HL-60 (cell line): ENCODE measurements at regions not wholly inside any gene's neighbourhood (a gene's known extent, or its start where the extent isn't known, plus 50 kb on each side); places are given as distances from the start of the nearest gene placed in this dataset.

ENCODE experiments used
- DNase-seq, 2 experiments: peaks; one replicate each; pipeline ENCODE4 v3.0.0-alpha.2; 2010 to 2020; ENCODE audit warnings: low read depth in 1 of 2, low spot score in 1 of 2
- H3K27ac ChIP-seq: fragments of 250-450 bp; sonication (Bioruptor Pico); replicated peaks from 2 replicates; pipeline ENCODE4 v1.5.1; 2020; ENCODE audit warnings: mild to moderate bottlenecking, moderate library complexity
- H3K27me3 ChIP-seq: fragments of 250-450 bp; sonication (Bioruptor Pico); 2 replicates; pipeline ENCODE4 v1.5.1; 2021; ENCODE audit warnings: mild to moderate bottlenecking, moderate library complexity; ENCODE audit not compliant: insufficient read depth, poor library complexity, severe bottlenecking
- H3K4me3 ChIP-seq: replicated peaks from 2 replicates; pipeline ENCODE4 v1.5.1; 2011; ENCODE audit warnings: mild to moderate bottlenecking, control low read depth, low read length; ENCODE audit not compliant: insufficient read depth
- GABPA ChIP-seq: IDR thresholded peaks from 2 replicates; pipeline ENCODE4 v1.6.1; 2012; ENCODE audit warnings: low read depth
- POLR2AphosphoS5 ChIP-seq: IDR thresholded peaks from 2 replicates; pipeline ENCODE4 v1.6.1; 2012; ENCODE audit warnings: low read depth
- REST ChIP-seq: IDR thresholded peaks from 2 replicates; pipeline ENCODE4 v1.6.1; 2012; ENCODE audit warnings: low read depth; ENCODE audit not compliant: insufficient replicate concordance
- SPI1 ChIP-seq: IDR thresholded peaks from 2 replicates; pipeline ENCODE4 v1.6.1; 2012; ENCODE audit warnings: low read depth, mild to moderate bottlenecking, borderline replicate concordance
- TF ChIP-seq, protein P1 (sequence below): IDR thresholded peaks from one replicate; pipeline ENCODE4 v1.5.1; 2011; ENCODE audit warnings: low read length, control low read depth, inconsistent platforms; ENCODE audit not compliant: insufficient read depth

DNA sequence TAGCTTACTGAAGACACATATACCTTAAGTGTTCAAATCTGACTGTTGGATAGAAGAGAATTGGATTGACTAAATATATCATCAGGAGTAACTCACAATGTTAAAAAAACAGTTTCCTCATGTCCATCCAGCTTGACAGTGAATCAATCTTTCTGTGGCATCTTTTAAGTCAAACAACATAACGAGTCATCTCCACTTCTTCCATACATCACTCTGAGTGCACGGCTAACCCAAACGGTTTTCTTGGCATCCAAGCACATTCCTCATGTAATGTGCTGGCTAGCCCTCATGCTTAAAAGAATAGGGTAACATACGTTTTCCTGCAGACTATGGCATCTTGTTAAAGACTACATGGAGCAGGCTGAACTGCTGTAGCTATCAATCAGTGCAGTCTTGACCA, 291.5 kb upstream of the TRPC7 start:
- TF ChIP-seq REST, result no peak
- TF ChIP-seq, protein P1, sequence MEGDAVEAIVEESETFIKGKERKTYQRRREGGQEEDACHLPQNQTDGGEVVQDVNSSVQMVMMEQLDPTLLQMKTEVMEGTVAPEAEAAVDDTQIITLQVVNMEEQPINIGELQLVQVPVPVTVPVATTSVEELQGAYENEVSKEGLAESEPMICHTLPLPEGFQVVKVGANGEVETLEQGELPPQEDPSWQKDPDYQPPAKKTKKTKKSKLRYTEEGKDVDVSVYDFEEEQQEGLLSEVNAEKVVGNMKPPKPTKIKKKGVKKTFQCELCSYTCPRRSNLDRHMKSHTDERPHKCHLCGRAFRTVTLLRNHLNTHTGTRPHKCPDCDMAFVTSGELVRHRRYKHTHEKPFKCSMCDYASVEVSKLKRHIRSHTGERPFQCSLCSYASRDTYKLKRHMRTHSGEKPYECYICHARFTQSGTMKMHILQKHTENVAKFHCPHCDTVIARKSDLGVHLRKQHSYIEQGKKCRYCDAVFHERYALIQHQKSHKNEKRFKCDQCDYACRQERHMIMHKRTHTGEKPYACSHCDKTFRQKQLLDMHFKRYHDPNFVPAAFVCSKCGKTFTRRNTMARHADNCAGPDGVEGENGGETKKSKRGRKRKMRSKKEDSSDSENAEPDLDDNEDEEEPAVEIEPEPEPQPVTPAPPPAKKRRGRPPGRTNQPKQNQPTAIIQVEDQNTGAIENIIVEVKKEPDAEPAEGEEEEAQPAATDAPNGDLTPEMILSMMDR, result no peak
- TF ChIP-seq SPI1, result no peak
- no peak for TF ChIP-seq GABPA
- TF ChIP-seq POLR2AphosphoS5, result no peak
- no peak overlapping the region for H3K4me3 ChIP-seq
- H3K27me3 ChIP-seq, result no peaks in the 10 kb centered on the region
- H3K27ac ChIP-seq, result no peak overlapping the region
- DNase-seq, result no peak

DNA sequence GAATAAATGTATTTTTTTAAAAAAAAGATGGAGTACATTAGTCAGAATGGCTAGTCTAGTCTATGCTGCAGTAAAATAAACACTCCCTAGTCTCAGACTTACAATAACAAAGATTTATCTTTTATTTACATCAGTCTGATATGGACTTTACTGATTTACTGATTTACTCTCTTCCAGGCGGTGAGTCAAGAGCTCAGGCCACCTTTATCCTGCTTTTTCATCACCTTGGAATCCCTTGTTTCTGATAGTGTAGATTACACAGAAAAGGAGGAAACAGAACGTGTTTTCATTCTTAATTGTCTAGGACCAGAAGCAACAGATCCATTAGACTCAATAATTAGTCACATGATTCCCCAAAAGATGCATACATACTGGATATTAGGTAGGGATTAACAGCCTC, 290.1 kb upstream of the TRPC7 start:
- no peak for DNase-seq
- H3K27ac ChIP-seq, result no peak overlapping the region
- no peak overlapping the region for H3K4me3 ChIP-seq
- H3K27me3 ChIP-seq, result no peaks in the 10 kb centered on the region
- TF ChIP-seq POLR2AphosphoS5 (no peak), SPI1 (no peak), REST (no peak), GABPA (no peak)
- TF ChIP-seq, protein P1, result no peak

DNA sequence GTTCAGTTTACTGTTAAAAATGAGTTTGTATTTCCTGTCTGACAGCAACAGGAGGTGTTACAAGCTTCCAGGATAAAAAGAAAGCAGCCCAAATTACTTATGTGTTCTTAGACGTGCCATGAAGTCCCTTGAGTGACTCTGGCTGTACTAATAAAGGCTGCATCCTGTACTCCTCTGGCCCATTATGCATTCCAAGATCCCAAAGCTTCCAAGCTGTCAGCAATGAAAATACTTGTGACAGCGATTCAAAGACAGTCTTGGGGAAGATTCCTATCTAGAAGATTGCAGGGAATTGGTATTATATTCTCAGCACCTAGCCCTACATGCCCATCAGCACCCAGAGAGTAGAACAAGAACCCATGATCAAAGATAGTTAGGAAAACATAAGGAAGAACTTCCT, 281.6 kb upstream of the TRPC7 start:
- Histone ChIP-seq H3K27me3 (no peaks in the 10 kb centered on the region), H3K4me3 (no peak overlapping the region), H3K27ac (no peak overlapping the region)
- no peak for DNase-seq
- TF ChIP-seq SPI1, result no peak
- TF ChIP-seq REST, result no peak
- TF ChIP-seq, protein P1, result no peak
